Left renal pelvis (tissue), 4 donors: ENCODE measurements at regions not wholly inside any gene's neighbourhood (a gene's known extent, or its start where the extent isn't known, plus 50 kb on each side); places are given as distances from the start of the nearest gene placed in this dataset.
"Not testable (repeated sequence)": the region's sequence is repeated elsewhere in the genome, so short reads cannot be mapped to it uniquely, and the experiment has no call there.

Source experiments
- DNase-seq, 4 donors: peaks; one replicate each; pipeline ENCODE4 v3.0.0-alpha.2; 2013; ENCODE audit warnings: low read depth in 4 of 4, low spot score in 3 of 4

DNA sequence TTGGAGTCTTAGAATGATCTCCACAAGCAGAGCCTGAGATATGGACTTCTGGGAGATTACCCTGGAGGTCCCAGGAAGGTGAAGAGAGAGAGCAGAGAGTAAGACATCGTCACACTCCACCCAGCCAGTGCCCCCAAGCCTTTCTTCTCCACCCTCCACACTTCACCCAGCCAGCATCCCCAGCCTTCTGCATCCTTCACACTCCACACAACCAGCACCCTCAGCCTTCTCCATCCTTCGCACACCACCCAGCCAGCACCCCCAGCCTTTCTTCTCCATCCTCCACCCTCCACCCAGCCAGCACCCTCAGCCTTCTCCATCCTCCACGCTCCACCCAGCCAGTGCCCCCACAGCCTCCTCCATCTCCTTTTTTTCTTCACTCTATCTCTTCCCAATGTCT, 603.9 kb upstream of the B3GAT1 start:
- no peak for DNase-seq

DNA sequence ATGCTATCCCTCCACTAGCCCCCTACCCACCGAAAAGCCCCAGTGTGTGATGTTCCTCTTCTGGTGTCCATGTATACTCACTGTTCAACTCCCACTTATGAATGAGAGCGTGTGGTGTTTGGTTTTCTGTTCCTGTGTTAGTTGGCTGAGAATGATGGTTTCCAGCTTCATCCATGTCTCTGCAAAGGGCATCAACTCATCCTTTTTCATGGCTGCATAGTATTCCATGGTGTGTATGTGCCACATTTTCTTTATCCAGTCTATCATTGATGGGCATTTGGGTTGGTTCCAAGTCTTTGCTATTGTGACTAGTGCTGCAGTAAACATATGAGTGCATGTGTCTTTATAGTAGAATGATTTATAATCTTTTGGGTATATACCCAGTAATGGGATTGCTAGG, 599.3 kb upstream of the B3GAT1 start:
- not testable (repeated sequence) for DNase-seq

DNA sequence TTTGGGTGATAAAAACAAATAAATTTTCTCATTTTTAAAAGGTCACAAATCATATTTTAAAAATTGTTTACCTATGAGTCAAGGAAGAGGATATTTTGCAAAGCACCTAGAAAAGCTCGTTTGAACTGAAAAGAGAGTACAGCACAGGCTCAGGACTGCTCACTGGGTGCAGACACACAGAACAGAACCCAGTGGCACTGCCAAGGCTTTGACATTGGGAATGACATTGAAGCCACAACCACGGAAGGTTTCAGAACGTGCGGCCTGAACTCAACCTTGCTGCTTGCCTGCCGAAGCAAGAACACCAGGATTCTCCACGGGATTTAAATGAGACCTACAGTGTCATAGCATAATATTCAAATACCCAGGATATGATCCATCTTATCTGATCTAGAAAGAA, 597.1 kb upstream of the B3GAT1 start:
- DNase-seq, result no peak

DNA sequence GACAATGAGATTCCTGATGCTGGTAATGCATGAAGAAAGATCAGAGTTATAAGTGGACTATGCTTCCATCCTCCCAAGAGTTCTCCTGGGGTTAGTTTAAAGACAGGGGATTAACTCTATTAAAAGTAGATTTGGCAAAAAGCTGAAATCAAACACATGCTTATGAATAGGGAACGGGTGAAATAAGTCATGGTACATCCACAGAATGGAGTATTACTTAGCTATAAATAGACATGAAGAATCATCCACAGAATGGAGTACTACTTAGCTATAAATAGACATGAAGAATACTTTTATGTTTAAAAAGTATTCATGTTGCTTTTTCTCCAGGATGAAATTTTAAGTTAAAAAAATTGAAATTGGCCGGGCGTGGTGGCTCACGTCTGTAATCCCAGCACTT, 596.4 kb upstream of the B3GAT1 start:
- no peak for DNase-seq

DNA sequence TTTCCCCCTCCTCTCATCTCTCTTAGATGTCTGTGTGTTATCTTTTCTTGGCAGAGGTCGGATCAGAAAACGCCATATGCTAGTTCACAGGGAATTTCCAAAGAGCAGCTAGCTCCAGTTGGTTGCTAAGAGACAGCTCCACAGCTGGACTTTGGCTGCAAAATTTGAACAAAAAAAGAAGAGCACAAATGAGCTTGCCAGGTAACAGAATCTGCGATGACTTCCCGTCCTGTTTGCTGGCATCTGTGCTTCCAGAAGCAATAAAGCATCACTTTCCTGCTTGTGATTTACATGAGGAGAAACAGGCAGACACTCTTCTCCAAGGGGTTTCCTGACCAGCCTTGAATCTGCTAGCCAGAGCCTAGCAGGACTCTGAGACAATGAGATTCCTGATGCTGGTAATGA, 596.0 kb upstream of the B3GAT1 start:
- peak in 1 of 4 donors; percentile 65 for DNase-seq

DNA sequence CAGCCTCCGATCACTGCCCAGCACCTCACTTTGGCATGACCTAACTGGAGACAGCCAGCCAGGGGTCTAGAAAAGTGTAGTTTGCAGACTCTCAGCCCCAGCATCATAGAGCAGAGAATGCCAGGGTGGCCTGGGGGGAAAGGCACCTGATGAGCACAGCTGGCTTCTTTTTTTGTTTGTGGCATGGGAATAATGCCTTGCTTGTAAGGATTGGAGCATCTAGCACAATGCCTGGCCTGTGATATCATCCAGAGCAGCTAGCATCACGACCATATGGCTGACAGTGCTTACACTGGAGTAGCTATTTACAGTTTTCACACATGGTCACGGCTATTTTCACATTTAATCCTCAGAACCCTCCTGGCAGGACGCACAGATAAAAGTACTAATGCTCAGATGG, 594.8 kb upstream of the B3GAT1 start:
- no peak for DNase-seq

DNA sequence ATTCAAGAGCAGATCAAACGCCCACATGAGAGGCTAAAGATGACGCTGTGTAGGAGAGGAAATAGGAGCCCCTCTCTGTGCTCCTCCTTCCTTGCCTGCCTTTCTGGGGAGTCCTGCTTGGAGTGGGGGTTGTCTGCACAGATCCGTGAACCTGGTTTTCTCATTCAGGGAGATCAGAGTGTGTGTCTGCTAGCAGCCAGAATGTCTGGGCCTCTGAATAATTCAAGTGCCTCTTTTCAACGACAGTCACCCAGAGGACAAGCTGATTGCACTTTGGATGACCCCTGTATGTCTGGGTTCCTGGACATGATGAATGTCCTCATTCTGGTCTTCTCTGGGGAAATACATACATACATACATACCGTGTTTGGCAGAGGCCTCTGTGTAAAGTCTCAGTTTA, 592.5 kb upstream of the B3GAT1 start:
- no peak for DNase-seq

DNA sequence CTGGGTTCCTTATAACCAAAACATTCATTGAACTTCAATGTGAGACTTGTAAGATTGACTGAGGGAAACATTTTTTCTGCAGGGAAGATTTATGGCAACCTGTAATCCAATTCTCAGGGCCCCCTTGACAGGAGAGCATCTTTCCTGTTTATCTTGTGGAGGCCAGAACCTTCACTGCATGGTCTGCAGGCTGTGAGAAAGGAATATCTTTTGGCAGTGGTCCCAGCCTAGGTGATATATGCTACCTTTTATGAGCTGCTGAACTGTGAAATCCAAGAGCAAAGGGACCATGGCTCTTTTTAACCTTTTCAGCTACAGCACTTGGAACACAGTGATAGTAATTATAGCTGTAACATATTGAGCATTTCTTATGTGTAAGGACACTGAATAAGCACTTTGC, 590.2 kb upstream of the B3GAT1 start:
- DNase-seq, result peak in 3 of 4 donors; percentile 55 to 86 (median 60)

DNA sequence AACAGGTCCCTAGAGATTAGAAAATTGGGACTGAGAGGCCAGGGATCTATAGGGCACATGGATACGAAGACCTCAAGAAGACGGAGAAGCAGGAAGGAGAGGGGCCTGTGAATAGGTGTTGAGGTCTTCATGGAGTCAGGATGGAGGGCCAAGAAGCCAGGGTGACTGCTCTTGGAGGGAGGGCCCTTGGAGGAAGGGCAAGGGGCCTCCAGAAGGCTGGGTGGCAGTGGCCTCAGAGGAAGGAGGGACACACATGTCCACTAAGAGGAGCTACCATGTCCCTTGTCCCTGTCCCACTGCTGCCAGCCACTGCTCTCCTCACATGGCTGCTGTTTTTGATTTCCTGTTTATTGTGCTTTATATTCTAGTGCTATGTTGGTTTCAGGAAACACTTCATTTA, 589.5 kb upstream of the B3GAT1 start:
- no peak for DNase-seq

DNA sequence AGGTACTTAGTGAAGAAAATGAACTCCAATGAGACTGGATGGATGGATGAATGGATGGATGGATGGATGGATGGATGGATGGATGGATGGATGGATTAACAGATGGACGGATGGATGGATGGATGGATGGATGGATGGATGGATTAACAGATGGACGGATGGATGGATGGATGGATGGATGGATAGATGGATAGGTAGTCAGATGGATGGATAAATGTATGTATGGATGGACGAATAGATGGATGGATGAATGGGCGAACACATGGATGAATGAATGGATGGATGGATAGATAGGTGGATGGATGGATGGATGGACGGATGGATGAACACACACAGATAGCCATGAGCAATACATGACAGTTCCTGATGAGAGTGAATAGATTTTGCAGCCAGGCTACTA, 589.0 kb upstream of the B3GAT1 start:
- DNase-seq, result not testable (repeated sequence)

DNA sequence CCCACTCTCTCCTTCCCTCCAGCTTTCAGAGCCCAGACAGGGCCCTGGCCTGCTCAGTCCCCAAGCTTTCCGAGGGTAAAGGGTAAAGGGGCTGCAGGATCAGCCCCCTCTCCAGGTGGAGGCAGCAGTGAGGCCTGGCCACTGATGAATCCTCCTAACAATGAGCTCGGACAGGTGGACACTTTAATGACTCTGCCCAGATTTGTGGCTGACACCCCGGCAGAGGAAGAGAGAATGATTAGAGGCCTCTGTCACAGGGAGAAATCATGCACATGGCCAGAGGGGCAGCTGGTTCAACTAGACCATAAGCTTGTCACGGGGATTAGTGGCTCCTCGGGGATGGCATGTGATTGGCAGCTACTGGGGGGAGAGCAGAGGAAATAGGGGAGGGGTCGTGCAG, 587.5 kb upstream of the B3GAT1 start:
- DNase-seq, result peak in 1 of 4 donors; percentile 57

DNA sequence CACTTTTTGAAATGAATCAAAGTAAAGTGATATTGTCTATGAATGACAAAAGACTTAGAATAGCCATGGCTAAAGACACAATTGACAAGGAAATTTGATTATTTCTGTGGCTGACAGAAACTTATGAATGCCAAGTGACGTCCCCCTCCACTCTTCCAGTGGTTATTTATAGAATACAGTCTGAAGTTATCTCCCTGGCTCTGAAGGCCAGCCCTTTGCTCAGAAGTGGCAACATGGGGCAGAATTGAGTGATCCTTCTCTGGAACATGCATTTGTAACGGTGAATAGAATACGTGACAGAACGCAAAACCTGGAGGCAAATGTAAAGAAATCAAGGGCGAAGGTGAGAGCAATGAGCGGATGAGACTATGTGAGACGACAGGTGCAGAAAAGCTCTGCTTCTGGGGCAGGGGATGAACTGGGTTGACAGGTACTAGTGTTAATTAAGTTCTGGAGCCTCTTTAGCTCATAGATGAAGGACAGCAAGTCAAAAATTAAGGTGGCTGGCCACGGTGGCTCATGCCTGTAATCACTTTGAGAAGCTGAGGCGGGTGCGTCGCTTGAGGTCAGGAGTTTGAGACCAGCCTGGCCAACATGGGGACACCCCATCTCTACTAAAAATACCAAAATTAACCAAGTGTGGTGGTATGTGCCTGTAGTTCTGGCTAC, 585.7 kb upstream of the B3GAT1 start:
- no peak for DNase-seq

DNA sequence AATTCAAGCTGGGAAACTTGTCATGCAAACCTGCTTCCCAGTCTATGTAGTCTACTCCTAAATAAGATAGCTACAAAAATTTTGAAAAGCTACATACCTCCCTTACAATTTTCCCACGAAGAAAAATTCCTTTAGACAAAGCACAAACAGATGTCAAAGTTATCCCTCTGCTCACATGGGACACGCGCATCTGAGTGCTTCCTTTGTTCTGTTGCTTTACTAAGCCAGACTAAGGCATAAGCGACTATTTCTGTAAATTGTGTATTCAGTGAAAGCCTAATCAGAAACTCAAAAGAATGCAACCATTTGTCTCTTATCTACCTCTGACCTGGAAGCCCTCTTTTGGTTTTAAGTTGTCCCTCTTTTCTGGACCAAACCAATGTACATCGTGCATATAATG, 583.7 kb upstream of the B3GAT1 start:
- DNase-seq, result no peak

DNA sequence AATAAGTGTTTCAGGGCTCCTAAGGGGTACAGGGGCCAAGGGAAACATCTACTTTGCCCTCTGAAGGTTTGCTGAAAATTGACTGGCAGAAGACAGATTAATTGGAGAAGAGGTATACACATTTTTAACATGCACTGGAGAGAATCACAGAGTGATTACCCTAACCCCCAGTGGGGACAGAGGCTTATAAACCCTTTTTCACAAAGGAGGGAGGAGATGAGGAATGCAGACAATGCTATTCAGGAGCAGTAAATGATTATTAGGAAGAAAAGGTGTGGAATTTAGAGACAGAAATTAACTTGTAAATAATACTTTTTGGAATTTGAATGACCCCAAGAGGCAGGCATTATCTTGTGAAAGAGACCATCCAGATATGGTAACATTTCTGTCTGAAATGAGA, 582.4 kb upstream of the B3GAT1 start:
- no peak for DNase-seq

DNA sequence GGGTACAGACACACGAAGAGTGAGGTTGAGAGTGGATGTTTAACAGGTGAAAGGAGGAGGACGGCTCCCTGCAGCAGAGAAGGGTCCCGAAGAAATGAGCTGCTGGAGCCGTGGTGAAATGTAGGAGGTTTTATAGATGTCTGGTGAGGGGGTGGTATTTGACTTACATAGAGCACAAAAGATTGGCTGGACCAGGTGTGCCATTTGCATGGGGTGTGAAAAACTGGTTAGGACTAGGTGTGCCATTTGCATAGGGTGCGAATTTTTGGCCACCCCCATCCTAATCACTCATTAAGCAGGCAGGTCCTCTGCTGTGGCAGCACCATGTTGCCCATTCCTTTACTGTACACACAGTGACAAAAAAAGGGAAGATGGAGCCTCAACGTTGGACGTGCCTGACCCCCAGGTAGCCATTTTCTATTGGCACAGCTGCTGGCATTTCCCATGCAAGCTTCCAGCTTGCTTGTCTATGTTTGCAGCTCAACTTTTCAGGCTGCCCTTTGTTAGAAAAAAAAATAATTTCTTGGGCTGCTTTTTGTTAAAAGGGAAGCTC, 581.7 kb upstream of the B3GAT1 start:
- no peak for DNase-seq

DNA sequence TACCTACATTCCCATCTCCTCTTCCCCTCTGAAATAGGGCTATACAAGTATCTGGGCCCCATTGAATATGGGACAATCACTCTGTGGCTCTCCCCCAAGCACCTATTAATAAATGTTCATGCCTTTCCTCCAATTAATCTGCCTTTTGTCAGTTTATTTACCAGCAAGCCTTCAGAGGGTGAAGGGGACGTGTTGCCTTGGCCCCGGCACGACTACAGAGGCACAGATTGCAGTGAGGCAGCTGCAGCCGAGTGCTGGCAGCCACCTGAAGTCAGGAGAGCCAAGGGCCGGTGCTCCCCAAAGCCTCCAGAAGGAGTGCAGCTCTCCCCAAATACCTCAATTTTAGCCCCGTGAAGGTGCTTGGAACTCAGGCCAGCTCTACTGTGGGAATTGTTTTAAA, 580.9 kb upstream of the B3GAT1 start:
- DNase-seq, result no peak

DNA sequence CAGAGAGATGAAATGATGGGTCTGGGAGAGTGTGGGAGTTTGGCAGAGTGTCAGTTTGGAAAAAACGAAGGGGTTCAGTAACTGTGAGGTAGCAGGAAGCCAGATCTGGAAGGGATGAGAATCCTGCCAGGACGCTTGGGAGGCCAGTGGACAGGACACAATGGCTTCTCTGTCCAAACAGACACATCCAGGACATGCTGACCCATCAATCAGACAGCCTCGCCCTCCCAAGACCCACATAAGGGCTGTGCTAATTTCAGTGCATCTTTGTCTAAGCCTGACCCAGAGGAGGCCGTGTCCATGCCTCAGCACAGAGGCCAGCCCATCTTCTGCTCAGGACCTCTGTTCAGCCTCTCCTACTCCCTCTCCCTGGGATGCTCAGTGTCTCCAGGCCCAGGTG, 576.5 kb upstream of the B3GAT1 start:
- DNase-seq, result no peak

DNA sequence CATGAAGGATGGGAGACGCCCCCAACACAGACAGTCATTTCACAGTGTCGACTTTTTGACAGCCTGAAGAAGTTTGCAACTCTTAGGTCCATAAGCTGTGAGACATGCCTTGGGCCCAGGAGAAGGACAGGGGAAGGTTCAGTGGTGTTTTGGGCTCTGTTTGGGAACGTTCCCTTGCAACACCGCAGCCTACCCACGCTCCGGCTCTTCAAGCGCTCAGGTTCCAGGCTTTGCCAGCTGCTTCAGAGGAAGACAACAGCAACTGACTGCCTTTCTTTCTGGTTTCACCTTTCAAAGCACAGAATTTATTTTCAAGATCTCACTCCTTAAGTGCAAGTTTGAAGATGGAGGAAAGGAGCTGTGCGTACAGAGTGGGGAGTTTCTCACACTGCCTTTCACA, 575.8 kb upstream of the B3GAT1 start:
- DNase-seq, result no peak

DNA sequence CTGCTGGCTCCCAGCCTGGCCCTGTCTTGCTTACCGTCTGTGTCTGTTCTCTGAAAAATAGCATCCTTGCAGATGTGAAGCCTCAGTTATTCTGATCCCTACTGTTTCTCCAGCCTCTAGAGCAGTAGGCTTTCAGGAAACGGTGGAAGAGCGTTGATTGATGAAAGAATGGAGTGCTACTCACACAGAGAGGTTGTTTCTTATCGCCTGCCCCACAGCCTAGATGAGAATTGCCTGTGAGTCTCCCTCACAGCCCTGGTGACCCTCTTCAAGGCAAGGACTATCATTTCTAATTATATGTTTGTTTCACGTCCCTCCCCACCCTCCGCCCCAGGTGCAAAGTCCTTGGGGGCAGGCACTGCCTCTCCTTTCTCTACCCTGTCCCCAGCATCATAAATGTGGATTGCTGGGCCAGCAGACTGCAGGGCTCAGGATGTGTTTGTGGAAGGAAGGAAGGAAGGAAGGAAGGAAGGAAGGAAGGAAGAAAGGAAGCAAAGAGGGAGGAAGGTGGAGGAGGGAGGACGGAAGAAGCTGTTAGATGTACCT, 575.3 kb upstream of the B3GAT1 start:
- no peak for DNase-seq

DNA sequence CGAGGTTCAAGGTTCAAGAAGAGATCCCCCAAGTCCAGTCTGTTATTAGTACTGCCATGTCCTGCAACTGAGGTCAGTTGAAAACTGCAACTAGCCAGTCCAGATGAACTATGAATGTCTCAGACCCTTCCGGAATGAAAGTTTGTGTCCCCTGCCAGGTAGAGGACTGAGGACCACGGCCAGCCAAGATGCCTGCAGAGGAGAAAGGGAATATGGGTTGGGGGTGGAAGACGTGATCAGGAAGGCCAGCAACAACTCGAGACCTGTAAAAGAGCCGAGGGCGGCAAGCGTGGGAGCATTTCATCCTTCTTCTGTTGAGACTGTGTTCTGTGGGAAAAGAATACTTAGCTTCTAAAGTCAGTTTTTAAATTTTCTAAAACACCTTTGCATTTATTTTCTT, 572.4 kb upstream of the B3GAT1 start:
- DNase-seq, result no peak

DNA sequence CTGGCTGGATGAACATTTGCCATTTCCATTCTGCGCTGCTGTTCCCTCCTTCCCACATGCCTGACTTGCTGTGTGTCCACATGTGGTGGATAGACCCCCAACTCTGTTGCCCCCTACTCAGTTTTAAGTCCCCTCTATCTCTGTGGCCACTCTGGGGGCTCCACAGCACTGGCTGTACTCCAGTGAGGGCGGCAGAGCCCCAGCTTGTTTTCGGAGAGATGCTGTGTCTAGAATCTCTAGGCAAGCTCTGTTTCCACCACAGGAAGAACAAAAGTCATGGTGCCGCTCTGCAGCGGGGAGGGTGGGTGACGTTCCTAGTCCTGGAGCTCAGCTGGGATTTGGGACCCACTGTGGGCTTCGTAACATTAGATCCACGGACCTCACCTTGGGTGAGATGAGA, 570.4 kb upstream of the B3GAT1 start:
- not testable (repeated sequence) for DNase-seq

DNA sequence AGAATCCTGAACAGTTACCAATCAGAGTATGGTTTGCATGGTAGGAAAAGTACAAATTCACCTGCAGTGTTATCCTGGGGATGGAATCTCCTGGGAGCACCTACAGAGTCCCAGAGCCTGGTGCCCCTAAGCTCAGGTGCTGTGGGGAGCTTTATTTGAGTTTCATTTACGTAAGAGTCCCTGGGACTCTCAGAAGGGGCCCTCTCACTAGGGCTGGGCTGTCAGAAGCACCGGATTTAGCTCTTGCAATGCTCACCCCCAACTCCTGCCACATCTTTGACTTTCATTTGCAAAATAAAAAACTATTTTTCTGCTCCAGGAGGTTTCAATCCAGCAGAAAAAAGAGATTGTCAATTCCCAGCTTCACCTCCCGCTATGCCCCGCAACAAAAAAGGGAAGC, 569.8 kb upstream of the B3GAT1 start:
- DNase-seq, result no peak
